ENCODE measurements at regions not wholly inside any gene's neighbourhood (a gene's known extent, or its start where the extent isn't known, plus 50 kb on each side); places are given as distances from the start of the nearest gene placed in this dataset.

DNA sequence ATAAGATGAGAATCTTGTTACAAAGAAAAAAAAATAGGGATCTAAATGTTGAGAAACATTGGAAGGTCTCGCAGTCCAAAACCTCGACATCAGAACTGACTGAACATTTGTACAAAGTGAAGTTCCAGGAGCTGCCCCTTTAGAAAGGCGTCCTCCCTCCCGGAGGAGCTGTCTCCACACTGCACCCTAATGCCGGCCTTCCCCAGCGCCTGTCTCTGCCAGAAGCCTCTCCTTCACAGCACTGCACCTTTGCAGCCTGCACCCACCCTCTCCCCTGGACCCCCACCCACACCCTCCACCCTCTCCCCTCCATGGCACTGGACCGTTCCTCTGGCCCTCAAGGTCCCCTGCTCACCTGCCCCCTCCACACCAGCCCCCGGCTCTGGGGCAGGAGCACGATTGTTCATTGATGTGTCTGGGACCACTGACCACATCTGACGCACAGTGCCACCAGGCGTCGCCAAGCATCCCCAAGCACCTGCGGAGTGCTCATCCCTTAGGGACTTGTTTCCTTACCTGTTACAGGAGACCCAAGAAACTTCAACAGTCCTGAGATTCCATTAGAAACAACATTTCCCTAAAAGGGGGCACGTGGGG, 90.3 kb upstream of the SNTG2 start:
- Mint-ChIP-seq H3K36me3 (ENCODE audit: low read depth) (no peaks in the 10 kb centered on the region), H3K27ac (no peak overlapping the region), H3K27me3 (ENCODE audit: insufficient read depth, low read depth, poor library complexity) (peaks cover 12% of the 10 kb centered on the region), H3K4me3 (no peak overlapping the region), H3K9me3 (no peaks in the 10 kb centered on the region), H3K4me1 (peaks cover 28% of the 10 kb centered on the region)
- no peaks in the 10 kb centered on the region for H3F3A ChIP-seq (replicated peaks; ENCODE audit: low read depth)
- no peaks in the 10 kb centered on the region for H3K9me2 ChIP-seq (ENCODE audit: insufficient read depth)
- H3K79me2 ChIP-seq (replicated peaks; ENCODE audit: insufficient read depth) = no peaks in the 10 kb centered on the region
- no peaks in the 10 kb centered on the region for H4K20me1 ChIP-seq (replicated peaks; ENCODE audit: insufficient read depth)
- H3K27me3 ChIP-seq (ENCODE audit: insufficient read depth) = peaks cover under 1% of the 10 kb centered on the region; the same call in 1 of the 2 replicates
- H3K27ac ChIP-seq (ENCODE audit: low read depth) = no peak overlapping the region
- H3K36me3 ChIP-seq (ENCODE audit: insufficient read depth) = no peaks in the 10 kb centered on the region
- ATAC-seq (peak; percentile 83), DNase-seq (ENCODE audit: low spot score) (peak; percentile 76)
- no peak overlapping the region for H3K4me2 ChIP-seq
- peaks cover under 1% of the 10 kb centered on the region; the same call in 1 of the 2 replicates for H3K4me1 ChIP-seq (ENCODE audit: insufficient read depth)
- H3K4me3 ChIP-seq = no peak overlapping the region
- TF ChIP-seq JUNB (IDR thresholded peaks at IDR 0.05; ENCODE audit: unreplicated experiment) = no peak
- TF ChIP-seq, protein P1, sequence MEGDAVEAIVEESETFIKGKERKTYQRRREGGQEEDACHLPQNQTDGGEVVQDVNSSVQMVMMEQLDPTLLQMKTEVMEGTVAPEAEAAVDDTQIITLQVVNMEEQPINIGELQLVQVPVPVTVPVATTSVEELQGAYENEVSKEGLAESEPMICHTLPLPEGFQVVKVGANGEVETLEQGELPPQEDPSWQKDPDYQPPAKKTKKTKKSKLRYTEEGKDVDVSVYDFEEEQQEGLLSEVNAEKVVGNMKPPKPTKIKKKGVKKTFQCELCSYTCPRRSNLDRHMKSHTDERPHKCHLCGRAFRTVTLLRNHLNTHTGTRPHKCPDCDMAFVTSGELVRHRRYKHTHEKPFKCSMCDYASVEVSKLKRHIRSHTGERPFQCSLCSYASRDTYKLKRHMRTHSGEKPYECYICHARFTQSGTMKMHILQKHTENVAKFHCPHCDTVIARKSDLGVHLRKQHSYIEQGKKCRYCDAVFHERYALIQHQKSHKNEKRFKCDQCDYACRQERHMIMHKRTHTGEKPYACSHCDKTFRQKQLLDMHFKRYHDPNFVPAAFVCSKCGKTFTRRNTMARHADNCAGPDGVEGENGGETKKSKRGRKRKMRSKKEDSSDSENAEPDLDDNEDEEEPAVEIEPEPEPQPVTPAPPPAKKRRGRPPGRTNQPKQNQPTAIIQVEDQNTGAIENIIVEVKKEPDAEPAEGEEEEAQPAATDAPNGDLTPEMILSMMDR (conservative IDR thresholded peaks at IDR 0.05; ENCODE audit: low read depth in 2 of 2) = peak; percentile 43 to 72
- H2AFZ ChIP-seq = no peak overlapping the region

DNA sequence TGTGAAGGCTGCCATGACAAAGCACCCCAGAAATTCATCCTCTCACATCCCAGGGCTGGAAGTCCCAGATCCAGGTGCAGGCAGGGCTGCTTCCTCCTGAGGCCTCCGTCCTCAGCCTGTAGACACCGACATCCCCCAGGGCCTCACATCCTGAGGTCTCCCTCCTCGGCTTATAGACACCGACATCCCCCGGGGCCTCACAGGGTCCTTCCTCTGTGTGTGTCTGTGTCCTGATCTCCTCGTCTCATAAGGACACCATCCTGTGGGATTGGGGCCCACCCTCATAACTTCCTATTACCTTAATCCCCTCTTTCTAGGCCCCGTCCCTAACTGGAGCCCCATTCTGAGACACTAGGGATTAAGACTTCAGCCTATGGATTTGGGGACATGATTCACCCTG, 92.0 kb upstream of the SNTG2 start:
- Histone ChIP-seq H3K27ac (ENCODE audit: low read depth) (no peak overlapping the region), H3K9me2 (ENCODE audit: insufficient read depth) (no peaks in the 10 kb centered on the region), H3K4me1 (ENCODE audit: insufficient read depth) (no peaks in the 10 kb centered on the region), H3K36me3 (ENCODE audit: insufficient read depth) (no peaks in the 10 kb centered on the region), H4K20me1 (replicated peaks; ENCODE audit: insufficient read depth) (no peaks in the 10 kb centered on the region), H2AFZ (no peak overlapping the region; the same call in 1 of the 2 replicates), H3F3A (replicated peaks; ENCODE audit: low read depth) (no peaks in the 10 kb centered on the region), H3K27me3 (ENCODE audit: insufficient read depth) (no peaks in the 10 kb centered on the region), H3K4me2 (no peak overlapping the region), H3K79me2 (replicated peaks; ENCODE audit: insufficient read depth) (no peaks in the 10 kb centered on the region), H3K4me3 (no peak overlapping the region)
- Mint-ChIP-seq H3K27ac (no peak overlapping the region), H3K4me1 (peaks cover 27% of the 10 kb centered on the region), H3K4me3 (no peak overlapping the region), H3K9me3 (no peaks in the 10 kb centered on the region; the same call in 2 of the 3 replicates), H3K27me3 (ENCODE audit: insufficient read depth, low read depth, poor library complexity) (peaks cover 12% of the 10 kb centered on the region), H3K36me3 (ENCODE audit: low read depth) (no peaks in the 10 kb centered on the region)
- DNase-seq (ENCODE audit: low spot score) (no peak), ATAC-seq (no peak)
- no peak for TF ChIP-seq CREB1 (CRISPR knock-in tag; IDR thresholded peaks at IDR 0.05; ENCODE audit: low read depth)
- TF ChIP-seq, protein P1 (conservative IDR thresholded peaks at IDR 0.05; ENCODE audit: low read depth in 2 of 2) = no peak
- TF ChIP-seq POLR2AphosphoS5 (IDR thresholded peaks at IDR 0.05; ENCODE audit: low read depth) = no peak
- no peak for TF ChIP-seq STAT1 (IDR thresholded peaks at IDR 0.05; ENCODE audit: unreplicated experiment)
- TF ChIP-seq ZNF114 (CRISPR knock-in tag; IDR thresholded peaks at IDR 0.05) = no peak
- no peak for TF ChIP-seq JUNB (IDR thresholded peaks at IDR 0.05; ENCODE audit: unreplicated experiment)
- no peak for TF ChIP-seq ZNF331 (CRISPR knock-in tag; IDR thresholded peaks at IDR 0.05; ENCODE audit: low read depth)
- TF ChIP-seq, protein P2, sequence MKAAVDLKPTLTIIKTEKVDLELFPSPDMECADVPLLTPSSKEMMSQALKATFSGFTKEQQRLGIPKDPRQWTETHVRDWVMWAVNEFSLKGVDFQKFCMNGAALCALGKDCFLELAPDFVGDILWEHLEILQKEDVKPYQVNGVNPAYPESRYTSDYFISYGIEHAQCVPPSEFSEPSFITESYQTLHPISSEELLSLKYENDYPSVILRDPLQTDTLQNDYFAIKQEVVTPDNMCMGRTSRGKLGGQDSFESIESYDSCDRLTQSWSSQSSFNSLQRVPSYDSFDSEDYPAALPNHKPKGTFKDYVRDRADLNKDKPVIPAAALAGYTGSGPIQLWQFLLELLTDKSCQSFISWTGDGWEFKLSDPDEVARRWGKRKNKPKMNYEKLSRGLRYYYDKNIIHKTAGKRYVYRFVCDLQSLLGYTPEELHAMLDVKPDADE (IDR thresholded peaks at IDR 0.05) = no peak
- no peak for TF ChIP-seq EZH2 (IDR thresholded peaks at IDR 0.05; ENCODE audit: low read depth, unreplicated experiment)
- TF ChIP-seq NANOG (IDR thresholded peaks at IDR 0.05; ENCODE audit: borderline replicate concordance) = no peak

Measured in GM23338 (cell line).